HG03135 (cell line): ENCODE measurements at regions not wholly inside any gene's neighbourhood (a gene's known extent, or its start where the extent isn't known, plus 50 kb on each side); places are given as distances from the start of the nearest gene placed in this dataset.
"Not testable (repeated sequence)": the region's sequence is repeated elsewhere in the genome, so short reads cannot be mapped to it uniquely, and the experiment has no call there.

ENCODE experiments used
- ATAC-seq: cut with Tn5 transposase; IDR thresholded peaks from one replicate; pipeline ENCODE4 v1.9.1; 2021; ENCODE audit warnings: mild to moderate bottlenecking, moderate library complexity; ENCODE audit not compliant: unreplicated experiment

DNA sequence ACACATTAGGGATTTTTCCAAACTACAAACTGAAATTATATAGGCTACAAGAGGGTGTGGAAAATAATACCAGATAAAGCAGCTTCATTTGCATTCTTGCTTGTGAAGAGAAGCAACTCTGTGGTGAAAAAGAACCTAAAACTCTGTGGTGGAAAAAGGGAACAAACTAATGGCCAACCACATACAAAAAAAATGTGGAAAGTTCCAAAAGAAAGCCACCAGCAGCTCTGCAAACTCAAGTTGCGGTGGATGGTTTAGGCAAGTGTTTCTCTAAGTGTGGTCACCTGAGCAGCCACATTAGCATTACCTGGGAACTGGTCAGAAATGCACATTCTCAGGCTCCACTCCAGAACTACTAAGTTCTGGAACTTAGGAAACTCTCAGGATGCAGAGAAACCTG is 586.4 kb downstream of the ACTL7B start:
- no peak for ATAC-seq

DNA sequence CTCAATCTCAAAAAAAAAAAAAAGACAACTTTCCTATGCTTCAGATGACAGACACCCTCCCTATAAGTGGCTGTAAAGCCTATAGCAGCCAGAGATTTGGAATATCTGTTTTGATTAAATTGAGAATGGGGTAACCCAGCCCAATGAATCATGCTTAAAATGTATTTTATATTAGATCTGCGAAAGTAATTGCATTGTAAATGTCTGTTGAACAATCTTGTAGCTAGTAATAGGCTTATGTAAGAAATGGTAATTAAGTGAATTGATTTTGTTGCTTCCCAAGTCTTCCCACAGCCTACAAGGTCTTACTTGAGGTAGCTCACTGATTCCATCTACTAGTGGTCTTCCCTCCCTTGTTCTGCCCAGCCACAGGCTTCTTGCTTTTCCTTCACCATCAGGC is 590.7 kb downstream of the ACTL7B start:
- no peak for ATAC-seq

DNA sequence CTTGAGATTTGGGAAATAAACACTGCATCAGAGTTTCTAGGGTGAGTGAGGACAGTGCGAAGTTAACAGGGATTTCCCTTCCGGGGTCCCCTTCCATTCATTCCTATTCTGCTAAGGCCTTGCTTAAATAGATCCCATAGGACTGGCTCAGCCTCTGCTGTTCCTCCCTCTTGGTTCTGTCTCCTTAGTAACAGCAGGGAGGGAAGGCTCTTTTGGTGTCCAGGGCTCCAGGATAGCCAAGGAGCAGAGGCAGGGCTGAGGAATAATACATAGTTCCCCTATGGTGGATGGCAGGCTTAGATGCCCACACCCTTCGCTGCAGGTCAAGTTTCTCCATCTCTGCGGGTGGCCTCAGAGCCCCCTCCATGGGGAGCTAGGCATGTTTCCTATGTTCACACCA is 591.7 kb downstream of the ACTL7B start:
- ATAC-seq, result no peak

DNA sequence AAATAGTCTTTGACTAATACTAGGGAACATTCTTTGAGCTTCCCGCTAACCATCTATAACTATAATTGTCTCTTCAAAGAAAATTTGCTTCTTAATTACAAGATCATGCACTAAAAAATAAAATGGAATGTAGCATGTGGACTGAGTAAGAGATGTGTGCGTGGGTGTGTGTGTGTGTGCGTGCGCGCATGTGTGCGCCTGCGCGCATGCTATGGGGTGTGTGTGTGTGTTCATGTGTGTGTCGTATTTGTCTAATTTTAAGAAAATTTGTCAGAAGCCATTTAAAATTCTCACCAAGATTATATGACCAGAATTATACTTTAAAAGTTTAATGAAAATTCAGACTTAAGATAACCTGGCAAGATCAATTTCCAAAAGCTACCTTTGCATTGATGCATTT is 593.0 kb downstream of the ACTL7B start:
- no peak for ATAC-seq

DNA sequence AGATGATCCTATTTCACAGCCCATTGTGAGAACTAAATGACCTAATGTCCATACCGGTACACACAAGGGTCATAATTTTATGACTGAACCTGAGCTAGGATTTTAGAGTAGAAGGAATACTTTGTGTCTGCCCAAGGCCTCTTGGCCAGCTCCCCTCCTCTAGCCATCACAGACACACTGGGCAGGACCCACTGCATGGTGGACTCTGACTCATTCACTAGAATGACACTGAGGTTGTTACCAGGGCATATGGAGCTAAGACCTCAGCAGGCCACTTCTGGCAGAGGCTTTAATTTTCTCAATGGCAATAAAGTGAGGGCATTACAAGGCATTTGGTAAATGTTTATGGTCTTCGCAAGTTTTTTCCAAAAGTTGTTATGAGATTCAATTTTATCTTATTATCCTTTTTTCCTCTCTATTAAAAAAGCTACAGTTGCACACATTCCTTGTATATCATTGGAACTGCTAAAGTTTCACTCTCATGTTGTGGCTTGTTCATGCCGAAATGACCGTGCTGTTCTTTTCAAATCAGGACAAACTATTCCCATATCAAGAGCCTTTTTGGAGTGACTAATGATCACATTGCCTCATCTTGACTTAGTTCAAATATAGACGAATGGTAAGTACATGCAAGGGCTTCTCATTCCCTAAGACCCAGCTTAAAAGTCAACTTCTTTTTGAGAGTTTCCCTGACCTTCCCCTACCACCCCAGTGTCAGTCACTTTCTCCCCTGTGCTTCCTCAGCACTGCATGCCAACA is 595.7 kb downstream of the ACTL7B start:
- no peak for ATAC-seq

DNA sequence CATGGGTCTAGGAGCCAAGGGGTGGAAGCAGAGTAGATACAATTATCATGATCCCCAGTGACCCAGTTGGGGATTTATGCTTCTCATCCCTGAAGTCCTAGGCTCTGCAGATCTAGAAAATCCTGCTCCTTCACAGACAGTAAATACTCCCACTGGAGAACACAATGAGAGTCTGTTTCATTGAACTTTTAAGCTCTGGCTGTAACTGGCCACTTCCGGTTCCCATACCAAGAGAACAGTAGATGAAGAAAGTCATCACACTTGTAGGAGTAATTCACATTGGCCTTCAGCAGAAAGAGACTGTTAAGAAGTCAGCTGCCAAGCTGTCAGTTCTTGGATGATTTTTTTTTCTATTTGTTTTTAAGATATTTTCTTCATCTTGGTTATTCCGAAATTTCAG is 597.1 kb downstream of the ACTL7B start:
- ATAC-seq, result no peak

DNA sequence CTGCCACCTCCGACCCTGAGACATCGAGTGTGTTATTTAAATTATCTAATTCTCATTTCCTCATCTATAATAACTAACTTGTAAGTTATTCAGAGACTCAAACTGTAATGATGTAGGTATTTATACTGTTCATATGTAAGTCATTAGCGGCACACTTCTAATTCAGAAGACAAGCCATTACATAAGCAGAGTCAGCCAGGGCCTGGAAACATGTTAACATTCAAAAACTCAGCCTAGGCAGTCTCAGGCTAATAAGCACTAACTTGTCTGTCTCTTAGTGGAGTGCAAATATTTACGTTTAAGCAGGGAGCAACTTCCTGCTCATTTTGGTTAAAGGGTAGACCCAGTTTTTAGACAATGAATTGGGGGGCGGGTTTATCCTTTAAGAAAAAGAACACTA is 598.4 kb downstream of the ACTL7B start:
- ATAC-seq, result no peak

DNA sequence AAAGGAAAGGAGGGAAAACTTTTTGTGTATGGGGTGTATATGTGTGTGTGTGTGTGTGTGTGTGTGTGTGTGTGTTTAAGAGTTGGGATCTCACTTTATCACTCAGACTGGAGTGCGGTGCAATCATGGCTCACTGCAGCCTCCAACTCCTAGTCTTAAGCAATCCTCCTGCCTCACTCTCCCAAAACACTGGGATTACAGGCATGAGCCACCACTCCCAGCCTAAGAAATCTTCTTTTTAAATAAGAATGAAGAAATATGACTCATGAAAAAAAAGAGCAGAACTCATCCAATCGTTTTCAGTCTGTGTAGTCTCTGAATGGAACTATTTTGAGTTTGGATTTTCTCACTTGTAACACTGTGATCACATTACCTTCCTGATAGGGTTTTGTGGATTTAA is 601.5 kb downstream of the ACTL7B start:
- ATAC-seq, result no peak

DNA sequence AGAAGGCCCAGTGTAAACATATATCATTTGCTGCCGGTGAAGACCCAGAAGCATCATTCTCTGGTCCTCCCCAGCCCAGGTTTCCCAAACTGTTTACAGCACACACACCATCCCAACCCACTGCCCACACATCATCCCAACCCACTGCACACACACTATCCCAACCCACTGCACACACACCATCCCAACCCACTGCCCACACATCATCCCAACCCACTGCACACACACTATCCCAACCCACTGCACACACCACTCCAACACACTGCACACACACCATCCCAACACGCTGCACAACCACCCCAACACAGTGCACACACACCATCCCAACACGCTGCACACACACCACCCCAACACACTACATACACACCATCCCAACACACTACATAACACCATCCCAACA is 608.4 kb downstream of the ACTL7B start:
- ATAC-seq, result not testable (repeated sequence)

DNA sequence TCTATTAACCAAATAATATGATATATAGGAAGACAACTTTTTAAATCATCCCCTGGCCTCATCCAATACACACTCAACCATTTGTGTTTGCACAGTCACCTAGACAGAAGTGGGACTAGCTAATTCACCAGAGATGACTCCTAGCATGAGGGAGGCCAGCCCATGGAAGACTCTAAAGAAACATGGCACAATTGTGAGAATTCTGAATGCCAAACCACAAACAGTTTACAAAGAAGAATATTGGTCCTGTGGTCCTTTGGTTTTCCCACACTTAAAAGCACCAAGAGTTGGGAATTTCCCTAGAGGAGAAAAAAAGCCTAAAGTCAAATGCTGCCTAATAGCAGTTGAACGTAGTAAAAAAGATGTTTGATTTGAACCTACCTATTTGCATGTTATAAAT is 609.9 kb downstream of the ACTL7B start:
- ATAC-seq, result no peak

DNA sequence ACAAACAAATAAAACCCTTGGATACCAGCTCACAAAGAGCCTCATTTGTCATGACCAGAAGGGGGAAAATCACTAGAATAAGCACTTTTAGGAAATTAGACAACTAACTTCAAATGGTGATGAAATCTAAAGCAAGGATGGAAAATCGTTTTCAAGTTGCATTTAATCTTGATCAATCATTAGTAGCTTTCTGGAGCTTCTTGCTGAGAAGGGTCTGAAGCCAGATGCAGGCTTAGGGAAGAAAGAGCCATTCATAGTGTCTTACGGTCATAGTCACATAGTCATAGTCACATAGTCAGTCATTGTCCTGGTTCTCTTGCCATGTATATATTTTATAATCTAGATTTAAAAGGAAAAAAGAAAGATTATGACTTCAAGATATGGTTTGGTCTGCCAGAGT is 610.5 kb downstream of the ACTL7B start:
- no peak for ATAC-seq

DNA sequence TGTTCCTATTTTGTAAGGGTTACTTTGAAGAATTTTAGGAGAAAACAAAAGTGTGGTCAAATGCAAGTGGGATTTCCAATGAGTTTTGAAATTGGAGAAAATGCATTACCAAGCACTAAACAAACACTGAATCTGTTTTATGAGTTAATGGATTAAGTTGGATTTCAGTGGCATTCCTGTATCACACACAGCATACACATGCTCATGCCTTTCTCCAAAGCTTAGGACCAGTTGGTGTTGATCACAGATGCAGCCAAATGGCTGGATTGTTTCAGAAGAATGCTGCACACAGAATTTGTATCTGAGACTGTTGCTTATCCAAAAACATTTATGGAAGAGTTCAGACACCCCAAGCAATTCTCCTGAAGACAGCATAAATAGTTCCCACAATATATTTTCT is 611.1 kb downstream of the ACTL7B start:
- ATAC-seq, result no peak

DNA sequence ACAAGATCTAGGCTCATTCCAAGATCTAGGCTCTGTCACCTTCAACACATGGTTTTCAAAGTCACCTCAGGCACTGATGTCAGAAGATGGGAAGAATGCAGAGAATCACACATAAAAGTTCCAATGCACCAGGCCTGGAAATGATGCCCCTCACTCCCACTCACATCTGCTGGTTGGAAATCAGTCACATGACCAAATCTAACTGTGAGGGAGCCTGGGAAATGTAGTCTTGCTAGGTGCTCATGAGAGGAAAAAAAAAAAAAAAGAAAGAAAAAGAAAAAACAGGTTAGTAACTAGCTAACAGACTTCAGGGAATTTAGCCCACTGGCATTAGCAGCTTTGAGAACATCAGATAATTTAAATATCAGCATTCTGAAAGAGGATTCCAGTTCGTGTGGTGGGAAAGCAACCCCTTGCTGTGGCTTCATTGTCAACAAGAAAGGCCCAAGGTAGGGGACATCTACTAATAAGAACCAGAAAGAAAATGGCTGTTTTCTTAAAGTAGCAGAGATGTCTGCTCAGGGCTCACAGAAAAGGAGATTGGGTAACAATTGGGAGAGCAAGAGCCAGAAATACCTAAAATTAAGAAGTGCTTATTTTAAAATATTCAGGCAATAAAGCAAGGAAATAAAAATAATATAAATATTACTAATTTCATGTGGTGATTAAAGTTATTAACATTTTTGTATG is 614.3 kb downstream of the ACTL7B start:
- ATAC-seq, result no peak

DNA sequence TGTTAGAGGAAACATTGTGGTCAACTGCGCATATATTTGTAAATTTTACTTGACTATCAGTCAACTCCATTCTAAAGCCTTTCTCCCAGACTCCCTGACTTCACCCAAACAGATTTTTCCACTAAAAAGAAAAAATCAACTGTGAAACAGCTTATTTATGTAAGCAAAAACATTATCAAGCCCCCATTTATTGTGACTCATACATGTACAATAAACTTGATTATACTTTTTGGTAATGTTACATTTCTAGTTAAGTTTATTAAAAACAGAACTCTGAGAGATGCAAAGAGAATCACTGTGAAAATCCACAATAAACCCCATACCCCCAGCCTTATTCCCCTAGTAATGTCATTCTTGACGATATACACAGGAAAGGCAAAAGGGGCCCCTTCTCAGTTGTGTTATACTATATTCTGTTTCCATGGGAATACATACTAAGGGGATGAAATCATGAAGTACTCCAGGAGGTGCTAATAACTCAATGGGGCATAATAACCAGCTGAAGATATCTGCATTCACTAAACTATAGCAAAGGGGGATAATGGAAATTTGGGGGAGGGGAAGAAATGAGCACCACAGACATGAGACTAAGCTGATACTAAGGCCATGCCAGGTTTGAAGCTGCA is 616.0 kb downstream of the ACTL7B start:
- no peak for ATAC-seq

DNA sequence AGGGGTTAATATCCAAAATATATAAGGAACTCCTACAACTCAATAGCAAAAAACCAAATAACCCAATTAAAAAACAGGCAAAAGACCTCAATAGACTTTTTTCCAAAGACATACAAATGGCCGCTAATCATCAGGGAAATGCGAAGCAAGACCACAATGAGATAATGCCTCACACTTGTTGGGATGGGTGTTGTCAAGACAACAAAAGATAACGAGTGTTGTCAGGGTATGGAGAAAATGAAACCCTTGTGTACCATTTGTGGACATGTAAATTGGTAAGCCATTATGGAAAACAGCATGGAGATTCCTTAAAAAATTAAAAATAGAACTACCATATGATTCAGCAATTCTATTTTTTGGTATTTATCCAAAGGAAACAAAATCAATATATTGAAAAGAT is 620.2 kb downstream of the ACTL7B start:
- no peak for ATAC-seq

DNA sequence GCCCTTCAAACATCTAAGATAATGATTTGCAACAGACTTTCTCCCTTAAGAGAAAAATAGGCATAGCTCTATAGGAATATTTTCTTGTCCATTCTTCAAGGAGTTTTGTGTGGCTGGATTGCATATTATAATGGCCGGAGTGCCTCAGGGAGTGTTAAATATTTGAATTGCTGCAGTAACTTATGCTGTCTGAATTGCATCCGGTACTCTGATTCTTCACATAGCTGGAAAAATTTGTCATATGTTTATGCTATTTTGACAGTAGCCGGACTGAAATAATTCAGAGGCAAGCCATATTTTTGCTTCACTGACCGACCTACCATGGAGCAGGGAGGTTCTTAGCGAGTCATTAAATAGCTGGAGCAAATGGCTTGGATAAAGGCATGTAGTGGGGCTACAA is 621.0 kb downstream of the ACTL7B start:
- no peak for ATAC-seq

DNA sequence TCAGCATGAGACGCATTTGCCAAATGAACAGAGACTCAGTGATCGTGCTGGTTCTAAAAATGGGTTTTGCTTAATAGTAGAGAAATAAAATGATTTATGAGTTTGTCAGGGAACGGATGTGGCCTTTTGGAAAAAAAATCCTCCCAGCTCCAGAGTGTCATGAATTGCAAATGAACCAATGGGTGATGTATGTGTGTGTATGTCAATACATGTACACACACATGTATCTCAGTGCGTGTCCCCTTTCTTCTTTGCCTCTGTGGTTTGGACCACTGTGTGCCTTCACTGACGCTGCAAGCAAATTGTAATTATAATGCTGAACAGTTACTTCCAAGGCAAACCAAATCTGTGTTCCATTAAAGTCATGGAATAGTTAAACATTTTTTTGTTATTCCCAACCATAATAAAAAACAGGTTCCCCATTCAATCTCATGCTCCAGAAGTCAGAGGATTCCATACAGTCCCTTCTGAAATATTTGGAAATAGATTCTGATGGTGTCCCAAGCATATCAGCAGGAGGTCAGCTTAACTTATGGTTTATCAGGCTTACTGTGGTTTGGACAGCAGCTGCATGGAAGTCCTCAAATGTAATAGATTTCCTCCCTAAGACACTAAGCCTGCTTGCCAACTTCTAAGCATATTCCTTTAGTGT is 630.5 kb downstream of the ACTL7B start:
- ATAC-seq, result no peak

DNA sequence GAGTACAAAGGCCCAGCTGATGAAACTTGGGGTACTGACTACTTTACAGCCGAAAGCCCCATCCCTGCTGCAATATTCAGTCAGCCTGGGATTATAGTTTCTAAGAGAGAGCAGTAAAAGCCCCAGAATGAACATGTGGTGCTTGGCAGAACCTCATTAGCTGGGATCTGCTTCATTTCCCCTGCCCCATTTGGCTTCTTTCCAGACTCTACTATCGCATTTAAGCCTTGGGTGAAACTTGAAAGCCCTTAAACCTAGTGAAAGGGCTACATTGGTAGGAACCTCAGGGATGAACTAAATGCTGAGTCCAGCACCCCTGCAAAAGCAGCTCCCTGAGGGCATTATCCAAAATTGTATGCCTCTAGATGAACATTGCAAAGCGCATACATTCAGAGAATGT is 631.1 kb downstream of the ACTL7B start:
- no peak for ATAC-seq

DNA sequence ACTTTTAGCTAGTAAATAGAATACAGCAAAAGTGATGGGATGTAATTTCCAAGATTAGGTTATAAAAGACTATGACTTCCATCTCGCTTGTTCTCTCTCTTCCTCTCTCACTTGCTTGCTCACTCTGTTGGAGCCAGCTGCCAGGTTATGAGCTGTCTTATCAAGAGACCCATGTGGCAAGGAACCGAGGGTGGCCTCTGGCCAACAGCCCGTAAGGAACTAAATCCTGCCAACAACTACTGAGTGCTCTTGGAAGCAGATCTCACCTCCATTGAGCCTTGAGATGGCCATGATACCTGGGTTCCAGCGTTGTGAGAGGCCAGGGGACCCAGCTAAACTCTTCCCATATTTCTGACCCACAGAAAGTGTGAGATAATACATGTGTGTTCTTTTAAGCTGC is 636.1 kb downstream of the ACTL7B start:
- ATAC-seq, result no peak

DNA sequence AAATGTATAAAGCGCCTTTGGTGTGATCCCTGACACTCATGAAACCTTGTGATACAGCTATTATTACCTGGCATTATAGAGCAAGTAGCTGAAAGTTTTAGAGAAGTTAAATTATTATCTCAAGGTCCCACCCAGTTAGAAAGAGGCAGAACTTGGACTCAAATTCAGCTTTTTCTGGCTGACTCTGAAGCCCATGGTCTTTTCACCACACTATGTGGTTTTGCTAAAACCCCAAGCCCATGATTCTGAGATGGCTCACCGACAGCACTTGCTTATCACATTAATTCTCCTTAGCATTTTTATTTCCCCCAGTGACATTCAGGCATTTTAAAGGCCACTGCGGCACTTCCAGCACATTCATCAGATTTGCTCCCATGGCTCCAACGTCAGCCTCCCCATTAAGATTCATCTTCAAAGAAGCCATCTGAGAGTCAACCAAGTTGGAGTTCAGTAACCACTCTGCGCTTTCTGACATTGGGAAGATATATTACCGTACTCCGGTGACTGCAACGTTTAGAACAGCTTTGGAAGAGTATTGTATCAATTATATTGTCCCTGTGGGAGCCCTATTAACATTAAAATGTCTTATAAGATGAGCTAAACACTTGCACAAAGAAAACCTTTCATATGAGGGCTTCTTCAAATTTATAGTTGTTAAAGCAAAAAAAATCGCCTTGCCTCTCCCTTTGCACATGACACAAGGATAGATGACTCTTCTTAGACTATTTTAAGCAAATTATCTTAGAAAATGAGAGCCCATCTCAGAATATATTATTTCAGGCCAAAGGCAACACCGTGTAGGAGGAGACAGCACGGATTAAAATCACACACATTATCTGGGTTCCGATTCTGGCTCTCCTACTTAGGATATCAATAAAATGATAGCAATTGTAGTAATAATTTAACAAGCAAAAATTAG is 638.1 kb downstream of the ACTL7B start:
- no peak for ATAC-seq

DNA sequence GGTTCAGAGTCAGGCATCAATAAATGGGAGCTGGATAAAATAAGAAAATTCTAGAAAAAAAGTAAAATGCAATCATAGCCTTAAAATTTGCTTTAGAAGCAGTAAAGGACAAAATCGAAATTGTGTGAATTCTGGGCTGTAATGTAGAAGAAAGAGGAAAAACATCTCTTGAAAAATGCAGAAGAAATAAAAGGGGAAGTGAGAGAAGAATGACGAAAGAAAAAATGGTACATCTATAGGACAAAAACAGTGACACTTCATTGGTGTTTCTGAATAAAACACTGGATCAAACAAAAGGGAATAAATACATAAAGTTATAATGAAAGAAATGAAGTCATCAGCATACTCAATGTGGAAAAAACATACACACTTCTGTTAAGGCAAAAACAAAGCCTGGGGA is 642.3 kb downstream of the ACTL7B start:
- no peak for ATAC-seq
